Stomach (tissue), 8 donors: ENCODE measurements at regions not wholly inside any gene's neighbourhood (a gene's known extent, or its start where the extent isn't known, plus 50 kb on each side); places are given as distances from the start of the nearest gene placed in this dataset.

Source experiments
- DNase-seq, 2 donors: peaks; one replicate each; pipeline versions ENCODE4 v3.0.0 to v3.0.0-alpha.2; 2013 to 2019
- H3K27ac ChIP-seq, 5 donors: fragments of 200-600 bp in 4 of 5; sonication (generic) in 4 of 5; one replicate each; pipeline ENCODE4 v1.5.1; 2013 to 2019; ENCODE audit warnings: mild to moderate bottlenecking in 1 of 5, moderate library complexity in 1 of 5
- H3K27me3 ChIP-seq, 3 donors: fragments of 200-600 bp; sonication (generic); one replicate each; pipeline ENCODE4 v1.5.1; 2017 to 2019; ENCODE audit warnings: mixed run types in 1 of 3
- H3K36me3 ChIP-seq, 4 donors: fragments of 200-600 bp; sonication (generic); 1 replicate in 3 of 4; 2 replicates in 1 of 4; pipeline ENCODE4 v1.5.1; 2016 to 2019
- H3K4me1 ChIP-seq, 4 donors: fragments of 200-600 bp; sonication (generic); one replicate each; pipeline ENCODE4 v1.5.1; 2016 to 2019
- H3K4me3 ChIP-seq, 4 donors: fragments of 200-600 bp; sonication (generic) in 3 of 4; one replicate each; pipeline ENCODE4 v1.5.1; 2016 to 2019; ENCODE audit warnings: mild to moderate bottlenecking in 1 of 4
- H3K9me3 ChIP-seq, 4 donors: fragments of 200-600 bp; sonication (generic); one replicate each; pipeline ENCODE4 v1.5.1; 2016 to 2019
- CTCF ChIP-seq, 7 experiments: fragments of 450-650 bp in 4 of 7; fragments of 200-600 bp in 3 of 7; sonication (generic) in 3 of 7; IDR thresholded peaks; one replicate each; pipeline ENCODE4 v1.5.1; 2016 to 2019; ENCODE audit warnings: antibody characterized with exemption in 7 of 7, control low read depth in 2 of 7, mild to moderate bottlenecking in 1 of 7
- EP300 ChIP-seq: sonication (generic); formaldehyde crosslinking; IDR thresholded peaks from one replicate; pipeline ENCODE4 v1.6.1; 2017; ENCODE audit warnings: antibody characterized with exemption
- POLR2A ChIP-seq, 4 donors: fragments of 450-650 bp; IDR thresholded peaks; one replicate each; pipeline ENCODE4 v1.6.1; 2016; ENCODE audit warnings: antibody characterized with exemption in 4 of 4, control low read depth in 2 of 4, mild to moderate bottlenecking in 1 of 4, moderate library complexity in 1 of 4
- POLR2AphosphoS5 ChIP-seq, 3 donors: sonication (generic); formaldehyde crosslinking; IDR thresholded peaks; one replicate each; pipeline ENCODE4 v1.6.1; 2016; ENCODE audit warnings: antibody characterized with exemption in 3 of 3
- WGBS, 5 donors: extraction: QIAGEN DNeasy Blood & Tissue Kit in 3 of 5; methylation state at CpG; one replicate each; pipeline versions ENCODE4 v1.1.5 to v1.1.7; 2013 to 2018; 5-methylcytosine and 5-hydroxymethylcytosine counted together
- intact Hi-C: fragments of 100-400 bp; cut with DNase I; formaldehyde crosslinking; loops from one replicate; pipeline ENCODE4 v1.15.1; 2023; ENCODE audit warnings: low total_unique reads
- donor health status: healthy with polysubstance abuse.
- donor health status: Bipolar disorder and iron deficiency.
- donor health status: healthy.

GRCh38 chr13:104034891-104035290 lies 968.7 kb upstream of the SLC10A2 start:
- DNase-seq = no peak
- TF ChIP-seq POLR2A (IDR thresholded peaks at IDR 0.05) (no peak), EP300 (no peak), POLR2AphosphoS5 (IDR thresholded peaks at IDR 0.05) (no peak), CTCF (IDR thresholded peaks at IDR 0.05) (no peak)
- Histone ChIP-seq H3K36me3 (no peaks in the 10 kb centered on the region), H3K4me3 (no peak overlapping the region), H3K27me3 (no peaks in the 10 kb centered on the region), H3K27ac (no peak overlapping the region), H3K4me1 (no peaks in the 10 kb centered on the region), H3K9me3 (peaks cover 0 to 5% (median 1%) of the 10 kb centered on the region in 4 donors)
- intact Hi-C loops = no loop called here
- 68 to 87% (median 79%) methylated on average over 2 of the region's 2 CpGs for WGBS, 5 donors

- H3K27me3 ChIP-seq = no peaks in the 10 kb centered on the region
- H3K4me1 ChIP-seq = no peaks in the 10 kb centered on the region
- H3K27ac ChIP-seq = no peak overlapping the region
- H3K9me3 ChIP-seq = no peaks in the 10 kb centered on the region
- intact Hi-C loops = no loop called here
- H3K4me3 ChIP-seq = no peak overlapping the region
- no peak for DNase-seq
- no peak for TF ChIP-seq EP300
- TF ChIP-seq POLR2A (IDR thresholded peaks at IDR 0.05) = no peak
- TF ChIP-seq CTCF (IDR thresholded peaks at IDR 0.05) = no peak
- TF ChIP-seq POLR2AphosphoS5 (IDR thresholded peaks at IDR 0.05) = no peak
- H3K36me3 ChIP-seq = no peaks in the 10 kb centered on the region
- 65 to 85% (median 69%) methylated on average over 2 of the region's 2 CpGs for WGBS, 5 donors
Observed at GRCh38 chr13:104025303-104025702, 959.1 kb upstream of the SLC10A2 start.

GRCh38 chr13:104024416-104025170 lies 958.4 kb upstream of the SLC10A2 start:
- 57 to 70% (median 64%) methylated on average over 4 of the region's 4 CpGs for WGBS, 5 donors
- Histone ChIP-seq H3K36me3 (no peaks in the 10 kb centered on the region), H3K27ac (no peak overlapping the region), H3K4me1 (no peaks in the 10 kb centered on the region), H3K27me3 (no peaks in the 10 kb centered on the region), H3K4me3 (no peak overlapping the region), H3K9me3 (no peaks in the 10 kb centered on the region)
- no peak for DNase-seq
- intact Hi-C loops = no loop called here
- TF ChIP-seq POLR2AphosphoS5 (IDR thresholded peaks at IDR 0.05) = no peak
- TF ChIP-seq CTCF (IDR thresholded peaks at IDR 0.05) = no peak
- TF ChIP-seq EP300 = no peak
- no peak for TF ChIP-seq POLR2A (IDR thresholded peaks at IDR 0.05)

DNA sequence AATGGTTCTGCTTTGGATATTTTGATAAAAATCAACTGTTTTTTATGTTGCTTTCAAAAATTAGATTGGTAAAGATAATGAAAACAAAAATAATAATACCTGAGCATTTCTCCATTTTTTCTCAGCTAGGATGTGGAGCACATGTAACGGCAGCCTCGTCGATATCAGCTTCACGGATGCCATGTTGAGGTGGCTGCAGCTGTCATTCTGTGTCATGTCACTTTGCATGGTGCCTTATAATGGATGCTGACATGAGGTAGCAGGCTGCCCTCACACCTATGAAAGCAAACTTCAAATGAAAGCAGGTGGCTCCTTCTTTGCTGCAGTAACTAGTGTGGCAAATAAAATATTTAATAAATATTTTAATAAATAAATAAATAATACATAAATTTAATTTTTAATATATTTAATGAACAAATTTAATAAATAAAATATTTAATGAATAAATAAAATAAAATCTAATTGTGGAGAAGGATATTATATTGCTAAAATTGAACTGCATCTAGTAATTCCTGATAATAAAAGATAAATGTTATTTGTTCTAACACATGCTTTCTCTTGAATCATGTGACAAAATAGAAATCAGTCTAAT lies 955.7 kb upstream of the SLC10A2 start:
- Histone ChIP-seq H3K27ac (no peak overlapping the region), H3K9me3 (no peaks in the 10 kb centered on the region), H3K4me3 (no peak overlapping the region), H3K36me3 (no peaks in the 10 kb centered on the region), H3K4me1 (no peaks in the 10 kb centered on the region), H3K27me3 (no peaks in the 10 kb centered on the region)
- no peak for DNase-seq
- intact Hi-C loops = no loop called here
- TF ChIP-seq CTCF (IDR thresholded peaks at IDR 0.05) (no peak), POLR2AphosphoS5 (IDR thresholded peaks at IDR 0.05) (no peak), POLR2A (IDR thresholded peaks at IDR 0.05) (no peak), EP300 (no peak)
- WGBS, 5 donors = 91 to 100% (median 96%) methylated on average over 4 of the region's 4 CpGs
